IMR-90 (cell line): ENCODE measurements at regions not wholly inside any gene's neighbourhood (a gene's known extent, or its start where the extent isn't known, plus 50 kb on each side); places are given as distances from the start of the nearest gene placed in this dataset.
"Not testable (repeated sequence)": the region's sequence is repeated elsewhere in the genome, so short reads cannot be mapped to it uniquely, and the experiment has no call there.

ENCODE experiments used
- ATAC-seq: fragments of 200-7000 bp; cut with Tn5 transposase; 2 replicates; pipeline ENCODE4 v1.9.1; 2020; ENCODE audit warnings: low read depth, mild to moderate bottlenecking, moderate library complexity
- BruUV-seq: library from RNA; stranded (reverse); fragments of 400-500 nt; replicated peaks from 2 replicates; lab custom pipeline; 2021; lab: Mats Ljungman, UMichigan
- CTCF ChIA-PET: fragments of 300-600 bp; formaldehyde crosslinking; extraction: SDS; loops from one replicate; lab custom pipeline; 2021; ENCODE audit warnings: antibody characterized with exemption; lab: Yijun Ruan, JAX
- POLR2A ChIA-PET: fragments of 300-600 bp; sonication (Branson Sonifier 250); formaldehyde crosslinking; loops from one replicate; lab custom pipeline; 2022; ENCODE audit warnings: antibody characterized with exemption; ENCODE audit not compliant: unreplicated experiment; lab: Charles Lee
- DNase-seq: peaks from one replicate; pipeline ENCODE4 v3.0.0; 2013
- H2AFZ ChIP-seq: replicated peaks from 2 replicates; pipeline ENCODE3; 2013; ENCODE audit warnings: low read length, mild to moderate bottlenecking; ENCODE audit not compliant: poor library complexity
- H2AK5ac ChIP-seq: 2 replicates; pipeline ENCODE4 v1.6.1; 2013; ENCODE audit warnings: low read depth, low read length, inconsistent platforms
- H2AK9ac ChIP-seq: replicated peaks from 2 replicates; pipeline ENCODE3; 2013; ENCODE audit warnings: mild to moderate bottlenecking, low read depth, low read length, moderate library complexity; ENCODE audit not compliant: poor library complexity
- H2BK120ac ChIP-seq: 2 replicates; pipeline ENCODE4 v1.6.1; 2013; ENCODE audit warnings: low read depth, low read length, inconsistent platforms
- H2BK15ac ChIP-seq: 3 replicates; pipeline ENCODE4 v1.6.1; 2013; ENCODE audit warnings: low read depth, low read length, inconsistent platforms
- H2BK20ac ChIP-seq: 2 replicates; pipeline ENCODE4 v1.6.1; 2013; ENCODE audit warnings: low read depth, mild to moderate bottlenecking, inconsistent platforms, low read length, moderate library complexity
- H2BK5ac ChIP-seq: 2 replicates; pipeline ENCODE4 v1.6.1; 2013; ENCODE audit warnings: mild to moderate bottlenecking, low read depth, low read length, inconsistent platforms; ENCODE audit not compliant: poor library complexity, severe bottlenecking
- H3K14ac ChIP-seq: replicated peaks from 2 replicates; pipeline ENCODE4 v1.6.1; 2013; ENCODE audit warnings: low read depth, low read length, inconsistent platforms
- H3K18ac ChIP-seq: 2 replicates; pipeline ENCODE4 v1.6.1; 2013; ENCODE audit warnings: low read depth, low read length, control low read depth
- H3K23ac ChIP-seq: 2 replicates; pipeline ENCODE4 v1.6.1; 2013; ENCODE audit warnings: low read depth, low read length, inconsistent platforms
- H3K27ac ChIP-seq: 2 replicates; pipeline ENCODE4 v1.5.1; 2013; ENCODE audit warnings: mild to moderate bottlenecking, control low read depth, low read length; ENCODE audit not compliant: insufficient read depth
- H3K27me3 ChIP-seq: 2 replicates; pipeline ENCODE4 v1.6.1; 2013; ENCODE audit warnings: low read length; ENCODE audit not compliant: control insufficient read depth, insufficient read depth
- H3K36me3 ChIP-seq: 2 replicates; pipeline ENCODE4 v1.6.1; 2013; ENCODE audit warnings: low read length, mixed read lengths; ENCODE audit not compliant: control insufficient read depth, insufficient read depth
- H3K4ac ChIP-seq: 2 replicates; pipeline ENCODE4 v1.6.1; 2013; ENCODE audit warnings: low read depth, low read length, inconsistent platforms
- H3K4me1 ChIP-seq: 2 replicates; pipeline ENCODE4 v1.6.1; 2013; ENCODE audit warnings: low read length, mixed read lengths; ENCODE audit not compliant: control insufficient read depth, insufficient read depth
- H3K4me2 ChIP-seq: 2 replicates; pipeline ENCODE4 v1.6.1; 2013; ENCODE audit warnings: low read depth, mild to moderate bottlenecking, control low read depth, low read length, moderate library complexity
- H3K4me3 ChIP-seq: 2 replicates; pipeline ENCODE4 v1.5.1; 2013; ENCODE audit warnings: low read depth, mild to moderate bottlenecking, control low read depth, low read length, moderate library complexity; ENCODE audit not compliant: insufficient read depth
- H3K56ac ChIP-seq: 2 replicates; pipeline ENCODE4 v1.6.1; 2013; ENCODE audit warnings: low read length, inconsistent platforms; ENCODE audit not compliant: insufficient read depth; ENCODE audit errors: extremely low read depth
- H3K79me1 ChIP-seq, 2 experiments: 2 replicates each; pipeline ENCODE4 v1.6.1; 2013; ENCODE audit warnings: low read length in 2 of 2, inconsistent platforms in 1 of 2, low read depth in 1 of 2
- H3K9ac ChIP-seq: 2 replicates; pipeline ENCODE4 v1.6.1; 2013; ENCODE audit warnings: low read depth, low read length, control low read depth
- H3K9me1 ChIP-seq: 2 replicates; pipeline ENCODE4 v1.6.1; 2013; ENCODE audit warnings: low read length, inconsistent platforms; ENCODE audit not compliant: insufficient read depth
- H3K9me3 ChIP-seq: 2 replicates; pipeline ENCODE4 v1.6.1; 2013; ENCODE audit warnings: low read length; ENCODE audit not compliant: control insufficient read depth, insufficient read depth
- H4K20me1 ChIP-seq: 2 replicates; pipeline ENCODE4 v1.6.1; 2013; ENCODE audit warnings: low read length, inconsistent platforms; ENCODE audit not compliant: insufficient read depth
- H4K5ac ChIP-seq: 2 replicates; pipeline ENCODE4 v1.6.1; 2013; ENCODE audit warnings: mild to moderate bottlenecking, low read depth, low read length, control low read depth
- H4K8ac ChIP-seq, 2 experiments: 2 replicates each; pipeline ENCODE4 v1.6.1; 2013; ENCODE audit warnings: low read depth in 2 of 2, low read length in 2 of 2, control low read depth in 1 of 2, inconsistent platforms in 1 of 2
- H4K91ac ChIP-seq: 2 replicates; pipeline ENCODE4 v1.6.1; 2013; ENCODE audit warnings: low read depth, low read length, inconsistent platforms; ENCODE audit not compliant: insufficient read depth
- WGBS, 2 experiments: methylation state at CpG; one replicate each; pipeline versions ENCODE4 v1.1.5 to v1.1.7; 2013; ENCODE audit warnings: missing lambda C conversion rate in 2 of 2; ENCODE audit not compliant: insufficient read length in 1 of 2; ENCODE audit errors: extremely low coverage in 2 of 2; 5-methylcytosine and 5-hydroxymethylcytosine counted together
- dilution Hi-C: fragments of 300-500 bp; cut with HindIII; formaldehyde crosslinking; loops from one replicate; pipeline ENCODE4 v1.14.3; 2018; ENCODE audit warnings: low sequenced_read_pairs; ENCODE audit not compliant: unreplicated experiment
- in situ Hi-C: fragments of 300-500 bp; cut with MboI; formaldehyde crosslinking; loops from 3 replicates; pipeline ENCODE4 v1.14.3; 2019; ENCODE audit warnings: low sequenced_read_pairs, inconsistent platforms, mixed read lengths
- intact Hi-C: fragments of 100-400 bp; cut with micrococcal nuclease; formaldehyde crosslinking; loops from 2 replicates; pipeline ENCODE4 v1.10.0; 2022

DNA sequence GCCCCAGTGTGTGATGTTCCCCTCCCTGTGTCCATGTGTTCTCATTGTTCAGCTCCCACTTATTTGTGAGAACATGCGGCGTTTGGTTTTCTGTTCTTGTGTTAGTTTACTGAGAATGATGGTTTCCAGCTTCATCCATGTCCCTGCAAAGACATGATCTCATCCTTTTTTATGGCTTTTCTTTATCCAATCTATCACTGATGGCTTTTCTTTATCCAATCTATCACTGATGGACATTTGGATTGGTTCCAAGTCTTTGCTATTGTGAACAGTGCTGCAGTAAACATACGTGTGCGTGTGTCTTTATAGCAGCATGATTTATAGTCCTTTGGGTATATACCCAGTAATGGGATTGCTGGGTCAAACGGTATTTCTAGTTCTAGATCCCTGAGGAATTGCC, 455.8 kb downstream of the MAT2B start:
- not testable (repeated sequence) for ATAC-seq, H3K9me3 ChIP-seq
- WGBS, 2 experiments = no CpG with 5 or more reads among the region's 5 CpGs

More for the DNA sequence above, 455.8 kb downstream of the MAT2B start:
- H3K23ac ChIP-seq, H4K20me1 ChIP-seq, H3K4ac ChIP-seq, H3K36me3 ChIP-seq, in situ Hi-C loops, H3K9me1 ChIP-seq, DNase-seq, POLR2A ChIA-PET, H3K4me2 ChIP-seq, H3K9ac ChIP-seq, CTCF ChIA-PET, H4K91ac ChIP-seq, H3K27ac ChIP-seq, H2AK9ac ChIP-seq, BruUV-seq, H3K18ac ChIP-seq, H4K8ac ChIP-seq, H2AFZ ChIP-seq, H2BK5ac ChIP-seq, H4K5ac ChIP-seq, H3K14ac ChIP-seq, H3K79me1 ChIP-seq, H2BK20ac ChIP-seq, H3K27me3 ChIP-seq, H3K4me1 ChIP-seq, dilution Hi-C loops, intact Hi-C loops, H2BK15ac ChIP-seq, H3K4me3 ChIP-seq, H3K56ac ChIP-seq, H2BK120ac ChIP-seq, H2AK5ac ChIP-seq: not testable (repeated sequence)
